Body of pancreas (tissue), 4 donors: ENCODE measurements at regions not wholly inside any gene's neighbourhood (a gene's known extent, or its start where the extent isn't known, plus 50 kb on each side); places are given as distances from the start of the nearest gene placed in this dataset.

Experiments used
- ATAC-seq: fragments of 150-250 bp; one replicate; pipeline ENCODE4 v1.9.1; 2016
- DNase-seq, 4 donors: peaks; one replicate each; pipeline ENCODE4 v3.0.0-alpha.2; 2019
- H3K27ac ChIP-seq, 4 donors: fragments of 200-600 bp; sonication (generic); 1 replicate in 3 of 4; 2 replicates in 1 of 4; pipeline versions ENCODE4 v1.5.1 to v1.6.1; 2016 to 2019; ENCODE audit warnings: mild to moderate bottlenecking in 1 of 4, mixed read lengths in 1 of 4, moderate library complexity in 1 of 4
- H3K27me3 ChIP-seq, 2 donors: fragments of 200-600 bp; sonication (generic); one replicate each; pipeline ENCODE4 v1.6.0; 2016; ENCODE audit warnings: mild to moderate bottlenecking in 1 of 2
- H3K36me3 ChIP-seq, 2 donors: fragments of 200-600 bp; sonication (generic); replicated peaks in 1 of 2; 2 replicates each; pipeline ENCODE4 v1.5.1; 2016; ENCODE audit warnings: low read depth in 2 of 2; ENCODE audit not compliant: insufficient read depth in 1 of 2
- H3K4me1 ChIP-seq: fragments of 200-600 bp; sonication (generic); one replicate; pipeline ENCODE4 v1.6.0; 2016
- H3K4me3 ChIP-seq, 2 donors: fragments of 200-600 bp; sonication (generic); 1 replicate in 1 of 2; 2 replicates in 1 of 2; pipeline ENCODE4 v1.5.1; 2016 to 2019
- H3K9me3 ChIP-seq, 3 donors: fragments of 200-600 bp; sonication (generic); 1 replicate in 2 of 3; 2 replicates in 1 of 3; pipeline ENCODE4 v1.5.1; 2016
- CTCF ChIP-seq, 7 experiments: fragments of 450-650 bp in 4 of 7; fragments of 200-600 bp in 3 of 7; sonication (generic) in 3 of 7; IDR thresholded peaks; one replicate each; pipeline ENCODE4 v1.5.1; 2016 to 2019; ENCODE audit warnings: antibody characterized with exemption in 7 of 7
- POLR2A ChIP-seq, 3 donors: fragments of 450-650 bp; IDR thresholded peaks; one replicate each; pipeline ENCODE4 v1.6.1; 2016; ENCODE audit warnings: antibody characterized with exemption in 3 of 3, mild to moderate bottlenecking in 2 of 3
- WGBS, 2 donors: methylation state at CpG; one replicate each; pipeline ENCODE4 v1.1.5; 2017; 5-methylcytosine and 5-hydroxymethylcytosine counted together
- intact Hi-C: fragments of 100-400 bp; cut with DNase I; formaldehyde crosslinking; loops from one replicate; pipeline ENCODE4 v1.15.1; 2023

- TF ChIP-seq CTCF (IDR thresholded peaks at IDR 0.05) (no peak), POLR2A (IDR thresholded peaks at IDR 0.05) (no peak)
- 63 to 75% methylated on average over 6 of the region's 6 CpGs for WGBS, 2 donors
- H3K4me3 ChIP-seq, result no peak overlapping the region
- no peak for DNase-seq
- no peak for ATAC-seq
- intact Hi-C loops, result no loop called here
- no peak overlapping the region for H3K27ac ChIP-seq
- H3K27me3 ChIP-seq, result no peaks in the 10 kb centered on the region
- H3K36me3 ChIP-seq, result no peaks in the 10 kb centered on the region
- H3K9me3 ChIP-seq, result no peaks in the 10 kb centered on the region
- no peaks in the 10 kb centered on the region for H3K4me1 ChIP-seq
Measured at GRCh38 chr20:55774628-55775027, 230.7 kb downstream of the CBLN4 start.

- intact Hi-C loops, result no loop called here
- ATAC-seq, result no peak
Measured at GRCh38 chr20:55761797-55762196, 243.5 kb downstream of the CBLN4 start.

GRCh38 chr20:55761100-55761499 lies 244.2 kb downstream of the CBLN4 start:
- intact Hi-C loops, result no loop called here
- DNase-seq (no peak), ATAC-seq (no peak)
- H3K27ac ChIP-seq, result no peak overlapping the region
- no peak overlapping the region for H3K4me3 ChIP-seq
- no peak for TF ChIP-seq POLR2A (IDR thresholded peaks at IDR 0.05)
- no peak for TF ChIP-seq CTCF (IDR thresholded peaks at IDR 0.05)
- H3K4me1 ChIP-seq, result no peaks in the 10 kb centered on the region
- H3K36me3 ChIP-seq, result no peaks in the 10 kb centered on the region
- peaks cover 0 to 13% (median 0%) of the 10 kb centered on the region in 3 donors for H3K9me3 ChIP-seq
- H3K27me3 ChIP-seq, result no peaks in the 10 kb centered on the region
- whole genome bisulfite sequencing, 2 donors, result 45 to 48% methylated on average over 3 of the region's 3 CpGs

More at GRCh38 chr20:55761797-55762196, 243.5 kb downstream of the CBLN4 start:
- H3K4me1 ChIP-seq, result no peaks in the 10 kb centered on the region
- no peaks in the 10 kb centered on the region for H3K27me3 ChIP-seq
- peaks cover 0 to 13% (median 0%) of the 10 kb centered on the region in 3 donors for H3K9me3 ChIP-seq
- no peak for TF ChIP-seq POLR2A (IDR thresholded peaks at IDR 0.05)
- no peak for TF ChIP-seq CTCF (IDR thresholded peaks at IDR 0.05)
- no peak overlapping the region for H3K4me3 ChIP-seq
- no peak for DNase-seq
- H3K36me3 ChIP-seq, result no peaks in the 10 kb centered on the region
- H3K27ac ChIP-seq, result no peak overlapping the region

GRCh38 chr20:55760586-55760985 lies 244.7 kb downstream of the CBLN4 start:
- DNase-seq (no peak), ATAC-seq (no peak)
- no peaks in the 10 kb centered on the region for H3K27me3 ChIP-seq
- no peak overlapping the region for H3K27ac ChIP-seq
- no peaks in the 10 kb centered on the region for H3K4me1 ChIP-seq
- intact Hi-C loops, result no loop called here
- no peaks in the 10 kb centered on the region for H3K36me3 ChIP-seq
- peaks cover 0 to 13% (median 0%) of the 10 kb centered on the region in 3 donors for H3K9me3 ChIP-seq
- TF ChIP-seq CTCF (IDR thresholded peaks at IDR 0.05), result no peak
- no peak for TF ChIP-seq POLR2A (IDR thresholded peaks at IDR 0.05)
- WGBS, 2 donors, result 27 to 46% methylated on average over 3 of the region's 3 CpGs
- no peak overlapping the region for H3K4me3 ChIP-seq

GRCh38 chr20:55755861-55756260 lies 249.5 kb downstream of the CBLN4 start:
- ATAC-seq, result no peak
- 39 to 51% methylated on average over 3 of the region's 3 CpGs for WGBS, 2 donors

More at GRCh38 chr20:55755861-55756260, 249.5 kb downstream of the CBLN4 start:
- intact Hi-C loops, result no loop called here
- TF ChIP-seq CTCF (IDR thresholded peaks at IDR 0.05), result no peak
- TF ChIP-seq POLR2A (IDR thresholded peaks at IDR 0.05), result no peak
- Histone ChIP-seq H3K27ac (no peak overlapping the region), H3K4me1 (no peaks in the 10 kb centered on the region), H3K27me3 (no peaks in the 10 kb centered on the region), H3K9me3 (no peaks in the 10 kb centered on the region), H3K4me3 (no peak overlapping the region), H3K36me3 (no peaks in the 10 kb centered on the region)
- DNase-seq, result no peak
